HG02943 (cell line): ENCODE measurements at regions not wholly inside any gene's neighbourhood (a gene's known extent, or its start where the extent isn't known, plus 50 kb on each side); places are given as distances from the start of the nearest gene placed in this dataset.
"Not testable (repeated sequence)": the region's sequence is repeated elsewhere in the genome, so short reads cannot be mapped to it uniquely, and the experiment has no call there.

Experiments used
- ATAC-seq: cut with Tn5 transposase; IDR thresholded peaks from one replicate; pipeline ENCODE4 v1.9.1; 2021; ENCODE audit warnings: mild to moderate bottlenecking, low read depth, moderate library complexity; ENCODE audit not compliant: unreplicated experiment

DNA sequence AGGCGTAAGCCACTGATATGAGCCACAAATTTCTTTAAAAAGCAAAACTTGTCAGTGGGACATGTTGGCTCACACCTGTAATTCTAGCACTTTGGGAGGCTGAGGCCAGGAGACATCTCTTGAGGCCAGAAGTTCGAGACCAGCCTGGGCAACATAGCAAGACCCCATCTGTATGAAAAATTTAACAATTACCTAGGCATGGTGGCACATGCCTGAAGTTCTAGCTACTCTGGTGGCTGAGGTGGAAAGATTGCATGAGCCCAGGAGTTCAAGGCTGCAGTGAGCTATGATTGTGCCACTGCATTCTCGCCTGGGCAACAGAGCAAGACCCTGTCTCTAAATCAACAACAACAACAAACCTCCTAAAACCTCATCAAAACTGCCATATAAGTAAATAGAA lies 147.6 kb upstream of the BARHL2 start:
- ATAC-seq = no peak

DNA sequence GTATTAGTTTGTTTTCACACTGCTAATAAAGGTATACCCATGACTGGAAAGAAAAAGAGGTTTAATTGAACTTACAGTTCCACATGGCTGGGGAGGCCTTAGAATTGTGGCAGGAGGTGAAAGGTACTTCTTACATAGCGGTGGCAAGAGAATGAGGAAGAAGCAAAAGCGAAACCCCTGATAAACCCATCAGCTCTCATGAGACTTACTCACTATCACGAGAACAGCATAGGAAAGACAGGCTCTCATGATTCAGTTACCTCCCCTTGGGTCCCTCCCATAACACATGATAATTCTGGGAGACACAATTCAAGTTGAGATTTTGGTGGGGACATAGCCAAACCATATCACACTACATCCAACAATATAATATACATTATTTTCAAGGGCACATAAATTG lies 145.7 kb upstream of the BARHL2 start:
- no peak for ATAC-seq

DNA sequence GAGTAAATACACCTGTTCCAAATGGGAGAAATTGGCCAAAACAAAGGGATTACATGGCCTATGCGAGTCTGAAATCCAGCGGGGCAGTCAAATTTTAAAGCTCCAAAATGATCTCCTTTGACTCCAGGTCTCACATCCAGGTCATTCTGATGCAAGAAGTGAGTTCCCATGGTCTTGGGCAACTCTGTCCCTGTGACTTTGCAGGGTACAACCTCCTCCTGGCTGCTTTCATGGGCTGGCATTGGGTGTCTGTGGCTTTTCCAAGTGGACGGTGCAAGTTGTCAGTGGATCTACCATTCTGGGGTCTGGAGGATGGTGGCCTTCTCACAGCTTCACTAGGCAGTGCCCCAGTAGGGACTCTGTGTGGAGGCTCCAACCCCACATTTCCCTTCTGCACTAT lies 144.3 kb upstream of the BARHL2 start:
- ATAC-seq = not testable (repeated sequence)

DNA sequence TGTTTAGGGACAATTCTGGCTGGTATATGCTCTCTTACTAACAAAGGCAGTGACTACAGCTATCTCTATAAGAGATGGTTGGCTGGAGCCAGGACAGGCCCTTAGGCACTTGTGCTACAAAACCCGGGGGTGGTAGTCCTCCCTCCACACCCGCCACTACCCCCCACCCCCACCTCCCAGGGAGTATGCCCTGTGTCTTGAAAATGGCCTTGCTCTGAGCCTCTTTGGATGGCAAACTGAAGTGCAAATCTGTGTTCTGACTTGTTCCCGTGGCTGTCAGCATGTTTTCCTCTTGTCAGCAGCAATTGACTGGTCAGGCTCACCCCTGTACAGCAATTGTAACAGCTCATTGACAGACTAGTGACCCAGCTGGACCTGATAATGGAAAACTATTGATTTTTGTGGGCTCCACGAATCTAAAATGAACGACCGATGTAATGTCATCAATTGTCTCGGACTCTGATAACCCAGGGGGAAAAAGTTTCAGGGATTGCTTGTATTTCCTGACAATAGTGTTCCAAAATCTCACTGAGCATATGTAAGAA lies 139.4 kb upstream of the BARHL2 start:
- no peak for ATAC-seq

DNA sequence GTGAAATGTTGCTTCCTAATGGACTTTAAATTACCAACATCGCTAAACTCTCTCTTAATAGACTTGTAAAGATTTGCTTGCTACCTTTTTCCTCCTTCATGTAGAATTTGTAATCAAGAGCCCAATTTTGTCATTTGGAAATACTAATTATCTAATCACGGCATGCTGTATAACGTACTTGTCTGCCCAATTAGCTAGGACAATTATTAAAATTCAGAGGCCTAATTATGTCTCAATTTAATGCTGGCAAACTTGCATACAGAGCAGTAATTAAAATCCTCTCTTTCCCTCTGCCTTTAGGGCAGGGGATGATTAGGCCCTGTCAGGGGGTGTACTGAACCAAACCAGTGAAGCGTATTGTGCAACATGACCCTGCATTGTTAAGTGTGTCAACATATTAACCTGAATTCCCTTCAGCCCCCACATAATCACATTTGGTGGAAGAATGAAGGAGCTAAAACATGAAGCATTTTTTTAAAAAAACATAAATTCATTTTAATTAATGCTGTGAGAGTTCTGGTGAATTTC lies 137.4 kb upstream of the BARHL2 start:
- no peak for ATAC-seq

DNA sequence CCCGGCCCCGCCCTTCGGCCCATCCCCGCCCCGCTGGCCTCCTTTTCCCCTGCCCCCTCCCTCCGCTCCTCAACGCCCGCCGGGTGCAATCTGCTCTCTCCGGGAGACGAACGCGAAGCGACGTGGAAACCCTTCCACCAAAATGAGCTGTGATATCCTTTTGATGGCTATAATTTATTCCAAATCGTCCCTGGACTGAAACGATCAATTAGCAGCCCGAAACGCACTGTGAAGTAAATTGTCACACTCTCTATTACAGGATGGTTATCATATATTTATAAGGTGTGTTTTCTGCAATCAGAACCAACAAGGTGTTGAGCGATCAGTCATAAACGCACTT lies 134.6 kb upstream of the BARHL2 start:
- ATAC-seq = no peak

DNA sequence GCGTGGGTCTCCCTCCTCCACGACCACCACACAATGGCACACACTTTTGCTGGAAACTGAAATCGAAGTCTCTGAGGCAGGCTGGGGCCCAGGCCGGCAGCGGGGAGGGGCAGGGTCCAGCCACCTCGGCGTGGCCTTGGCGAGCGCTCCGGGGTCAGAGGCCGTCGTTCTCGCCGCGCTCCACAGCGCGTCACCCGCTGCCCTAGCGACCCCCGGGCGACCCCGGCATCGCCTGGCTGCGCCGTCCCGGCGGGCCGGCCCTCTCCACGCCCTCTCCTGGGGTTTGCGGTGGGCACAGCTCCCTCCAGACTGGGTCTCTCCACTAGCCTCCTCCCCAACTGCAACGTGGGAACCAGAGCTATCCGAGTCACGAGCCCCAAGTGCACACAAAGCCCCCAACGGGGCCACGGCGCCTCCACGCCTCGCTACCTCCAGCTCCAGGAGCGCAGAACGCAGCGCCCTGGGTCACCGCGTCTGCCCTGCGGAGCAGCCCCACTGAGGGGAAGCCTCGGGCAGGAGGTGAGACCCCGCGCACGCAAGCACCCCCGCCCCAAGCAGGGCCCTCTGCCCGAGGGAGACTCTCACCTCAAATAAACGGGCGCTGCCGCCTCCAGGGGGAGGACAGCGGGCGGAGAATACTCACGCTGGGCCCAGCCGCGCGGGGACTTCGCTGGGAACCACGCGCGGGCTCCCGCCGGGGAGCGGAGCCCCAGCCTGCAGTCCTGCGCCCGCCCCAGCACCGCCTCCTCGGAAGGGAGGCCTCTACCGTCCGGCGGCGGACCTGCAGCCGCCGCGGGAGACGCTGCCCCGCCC lies 134.0 kb upstream of the BARHL2 start:
- peak; percentile 97 for ATAC-seq

DNA sequence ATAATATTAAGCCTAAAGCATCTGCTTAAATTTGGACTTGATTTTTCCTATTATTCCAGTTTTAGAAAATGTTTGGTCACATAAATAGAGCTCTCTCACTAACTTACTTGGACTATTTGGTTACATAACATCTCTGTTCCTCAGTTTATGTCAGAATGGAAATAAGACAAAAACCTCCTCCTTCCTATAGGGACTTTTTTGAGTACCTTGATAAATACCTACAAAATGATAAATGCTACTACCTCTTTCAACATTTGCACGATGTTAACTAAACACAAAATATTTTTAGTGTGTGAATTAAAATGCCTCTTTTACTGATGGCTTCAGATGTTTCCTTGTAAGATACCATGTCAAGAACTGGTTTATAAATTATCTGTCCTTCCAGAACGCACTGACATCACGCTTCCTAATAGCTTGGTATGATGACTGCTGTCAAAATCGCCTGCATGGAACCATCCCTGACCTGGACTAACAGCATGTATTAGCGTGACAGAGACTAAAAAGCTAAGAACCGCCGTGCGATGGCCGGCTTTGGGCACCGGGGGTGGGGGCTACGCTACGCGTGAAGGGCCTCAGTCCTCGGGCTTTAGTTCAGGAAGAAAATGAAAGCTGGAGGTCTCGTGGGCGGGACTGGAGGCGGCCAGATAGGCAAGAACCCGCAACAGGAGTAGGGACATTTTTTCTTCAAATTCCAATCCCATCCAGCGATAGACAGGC lies 133.2 kb upstream of the BARHL2 start:
- no peak for ATAC-seq

DNA sequence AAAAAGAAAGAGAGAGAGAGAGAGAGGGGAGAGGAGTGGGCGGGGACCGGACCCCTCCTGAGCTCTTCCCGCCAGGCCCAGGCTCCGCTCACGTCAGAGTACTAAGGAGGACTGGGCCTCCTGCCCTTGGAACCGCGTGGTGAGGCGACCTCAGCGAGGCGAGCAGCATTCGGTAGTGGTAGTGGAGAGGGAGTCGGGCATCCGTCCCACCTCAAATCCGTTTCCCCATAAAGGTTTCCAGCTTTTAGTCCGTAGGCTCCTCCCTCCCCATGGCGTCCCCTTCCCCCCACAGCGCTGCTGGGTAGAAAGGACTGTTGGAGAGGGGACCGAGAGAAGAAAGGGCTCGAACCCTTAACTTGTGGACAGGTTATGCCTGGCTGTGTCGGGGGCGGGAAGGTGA lies 124.4 kb upstream of the BARHL2 start:
- no peak for ATAC-seq

DNA sequence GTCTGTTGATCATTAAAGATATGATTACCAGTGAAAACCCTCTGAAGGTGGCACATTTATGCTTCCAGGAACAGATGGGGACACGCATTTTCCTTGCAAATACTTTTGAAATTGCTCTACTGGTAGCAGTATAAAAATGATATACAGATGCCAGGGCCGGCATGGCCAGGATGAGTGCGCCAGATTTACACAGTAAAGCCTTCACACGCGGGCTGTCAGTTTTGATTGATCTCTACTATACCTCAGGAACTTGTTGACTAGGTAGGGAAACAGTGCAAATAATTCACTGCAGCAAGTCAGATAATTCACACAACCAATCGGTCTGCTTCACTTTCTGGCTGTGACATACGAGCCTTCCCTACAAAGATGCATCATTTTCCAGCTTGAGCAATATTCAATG lies 123.2 kb upstream of the BARHL2 start:
- no peak for ATAC-seq

DNA sequence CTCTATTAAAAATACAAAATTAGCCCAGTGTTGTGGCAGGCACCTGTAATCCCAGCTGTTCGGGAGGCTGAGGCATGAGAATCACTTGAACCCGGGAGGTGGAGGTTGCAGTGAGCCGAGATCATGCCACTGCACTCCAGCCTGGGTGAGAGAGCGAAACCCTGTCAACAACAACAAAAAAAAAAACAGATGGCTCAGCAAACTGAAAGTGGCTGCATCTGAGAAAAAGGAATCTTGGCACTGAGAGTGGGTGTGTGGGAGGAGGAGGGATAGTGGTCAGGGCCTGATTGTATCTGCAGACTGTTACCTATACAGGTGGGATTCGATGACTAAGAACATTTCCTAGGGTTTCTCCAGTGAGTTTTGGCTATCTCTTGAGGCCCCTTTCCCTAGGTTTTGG lies 122.2 kb upstream of the BARHL2 start:
- no peak for ATAC-seq

DNA sequence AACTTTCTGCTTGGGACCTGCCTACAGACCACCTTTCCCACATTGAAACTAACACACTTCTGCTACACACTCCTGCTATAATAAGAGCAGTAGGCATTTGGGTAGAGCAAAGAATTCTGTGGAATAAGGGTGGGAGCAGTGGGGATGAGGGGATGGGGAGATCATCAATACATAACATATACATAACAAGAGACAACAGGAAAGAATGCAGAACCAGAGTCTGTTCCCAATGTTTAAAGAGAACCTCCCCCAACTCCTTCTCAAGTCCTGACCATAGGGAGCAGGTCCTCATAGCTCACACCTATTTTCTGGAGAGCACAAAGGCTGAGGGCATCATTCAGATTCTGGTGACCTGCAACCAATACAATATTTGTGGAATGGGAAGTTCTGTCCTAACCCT lies 121.6 kb upstream of the BARHL2 start:
- no peak for ATAC-seq

DNA sequence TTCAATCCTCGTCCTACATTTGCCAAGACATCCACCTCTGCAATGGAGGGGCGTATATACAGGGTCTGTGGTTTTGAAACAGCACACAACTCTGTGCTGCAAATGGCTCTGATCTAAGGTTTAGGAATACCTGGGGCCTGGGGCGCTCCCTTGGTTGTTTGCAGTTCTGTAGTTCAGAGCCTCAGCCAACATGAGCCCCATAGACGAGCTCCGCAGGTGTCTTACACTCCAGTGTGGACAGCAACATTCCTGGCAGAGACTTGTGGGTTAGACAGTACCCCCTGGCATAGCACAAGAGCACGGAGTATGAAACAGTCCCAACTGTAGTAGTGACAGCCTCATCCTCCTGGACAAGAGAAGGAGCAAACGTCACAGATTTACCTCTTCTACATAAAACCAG lies 120.3 kb upstream of the BARHL2 start:
- no peak for ATAC-seq

DNA sequence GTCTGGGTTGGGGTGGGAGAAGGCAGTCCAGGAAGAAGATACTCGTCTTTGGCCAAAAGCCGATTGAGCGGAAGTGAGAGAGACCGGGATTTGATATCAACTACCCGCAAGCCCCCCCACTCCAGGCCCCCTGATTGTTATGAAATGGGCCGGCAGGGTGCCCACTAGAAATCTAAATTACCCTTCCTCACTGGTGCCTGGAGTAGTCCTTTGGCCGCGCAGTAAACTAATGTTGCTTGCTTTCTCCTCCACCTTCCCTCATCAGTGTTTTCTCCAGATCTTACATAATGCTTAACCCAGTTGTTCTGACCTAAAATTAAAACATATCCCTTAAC lies 119.2 kb upstream of the BARHL2 start:
- ATAC-seq = no peak

DNA sequence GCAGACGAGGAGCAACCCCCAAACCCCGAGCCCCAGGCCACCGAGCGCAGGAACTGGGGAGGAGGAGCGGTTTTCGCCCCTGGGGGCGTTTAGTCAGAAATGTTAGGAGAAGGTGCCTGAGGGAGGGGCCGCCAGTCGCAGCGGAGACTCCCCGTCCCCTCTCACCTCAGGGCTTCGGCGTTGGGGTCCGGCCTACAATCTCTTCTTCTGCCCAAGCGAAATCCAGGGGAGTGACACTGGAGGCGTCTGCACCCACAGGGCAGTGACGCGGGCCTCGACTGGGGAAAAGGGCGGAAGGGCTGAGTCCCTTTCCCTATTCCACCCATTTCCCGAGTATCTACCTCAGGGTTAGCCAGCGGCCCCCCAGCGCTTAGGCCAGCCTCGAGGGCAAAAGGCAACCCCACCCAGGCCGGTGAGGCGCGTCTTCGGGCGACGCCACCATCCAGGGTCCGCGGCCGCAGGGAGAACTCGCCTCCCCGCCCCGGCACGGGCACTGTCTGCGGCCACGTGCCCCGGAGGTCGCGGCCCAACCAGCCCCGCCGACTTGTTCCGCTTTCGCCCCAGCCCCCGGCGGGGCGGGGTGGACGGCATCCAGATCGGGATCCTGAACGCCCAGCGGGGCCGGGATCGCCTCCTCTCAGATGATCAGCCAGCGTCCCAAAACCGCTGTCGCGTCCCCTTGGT lies 118.7 kb upstream of the BARHL2 start:
- ATAC-seq = no peak

DNA sequence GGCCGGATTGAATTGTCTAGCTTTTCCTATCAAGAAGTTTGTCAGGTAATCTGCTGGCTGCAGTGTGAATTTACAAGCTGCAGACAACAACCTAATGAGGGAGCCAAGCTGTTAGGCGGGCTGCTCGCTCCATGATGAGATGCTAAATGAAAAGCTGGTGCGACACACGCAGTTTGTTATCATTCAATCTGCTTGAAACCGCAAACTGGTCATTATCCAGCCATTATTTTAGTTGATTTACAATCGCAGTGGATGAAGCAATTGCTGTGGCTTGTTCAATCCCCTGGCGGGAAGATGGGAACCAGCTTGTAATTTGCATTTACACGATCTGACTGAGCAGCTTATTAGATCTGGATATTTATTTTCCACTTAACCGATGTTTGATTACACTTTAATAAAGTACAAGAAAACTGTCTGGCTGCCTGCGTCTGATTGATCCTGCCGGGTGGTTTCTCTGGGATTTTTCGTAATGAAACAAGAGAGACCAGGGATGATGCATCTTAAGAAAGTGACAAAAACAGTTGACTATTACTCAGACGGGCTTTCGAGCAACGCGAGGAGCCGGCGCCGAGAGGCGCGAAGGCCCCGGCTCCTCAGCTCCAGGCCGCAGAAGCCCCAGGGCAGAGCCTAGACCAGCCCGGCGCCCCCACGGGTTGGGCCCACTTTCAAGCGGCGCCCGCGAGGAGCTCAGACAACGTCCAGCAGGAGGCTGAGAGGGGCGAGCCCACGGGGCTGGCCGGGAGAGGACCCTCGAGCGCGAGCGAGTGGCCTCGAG lies 118.0 kb upstream of the BARHL2 start:
- ATAC-seq = no peak

DNA sequence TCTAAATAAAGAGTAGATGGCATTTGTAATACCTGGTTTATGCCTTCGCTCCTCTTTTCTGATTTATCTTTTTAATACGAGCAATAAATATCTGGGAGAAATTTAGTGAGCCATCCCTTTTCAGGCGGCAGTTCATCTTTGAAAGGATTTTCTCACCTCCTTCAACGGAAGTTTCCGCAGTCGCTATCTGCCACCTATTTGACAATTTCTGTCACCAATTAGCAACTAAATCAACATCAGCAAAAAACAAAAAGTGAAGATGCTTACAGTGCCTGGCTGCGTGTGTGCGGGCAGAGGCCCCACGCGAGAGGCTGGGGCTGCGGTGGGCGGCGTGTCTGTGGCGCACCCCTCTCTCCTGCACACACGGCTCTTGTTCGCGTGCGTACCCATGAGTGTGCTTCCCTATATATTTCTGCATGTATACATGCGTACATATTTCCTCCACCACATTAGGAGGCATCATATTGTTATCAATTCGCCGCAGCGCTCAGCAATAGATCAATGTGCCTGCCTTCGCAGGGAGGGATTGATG lies 117.3 kb upstream of the BARHL2 start:
- no peak for ATAC-seq

DNA sequence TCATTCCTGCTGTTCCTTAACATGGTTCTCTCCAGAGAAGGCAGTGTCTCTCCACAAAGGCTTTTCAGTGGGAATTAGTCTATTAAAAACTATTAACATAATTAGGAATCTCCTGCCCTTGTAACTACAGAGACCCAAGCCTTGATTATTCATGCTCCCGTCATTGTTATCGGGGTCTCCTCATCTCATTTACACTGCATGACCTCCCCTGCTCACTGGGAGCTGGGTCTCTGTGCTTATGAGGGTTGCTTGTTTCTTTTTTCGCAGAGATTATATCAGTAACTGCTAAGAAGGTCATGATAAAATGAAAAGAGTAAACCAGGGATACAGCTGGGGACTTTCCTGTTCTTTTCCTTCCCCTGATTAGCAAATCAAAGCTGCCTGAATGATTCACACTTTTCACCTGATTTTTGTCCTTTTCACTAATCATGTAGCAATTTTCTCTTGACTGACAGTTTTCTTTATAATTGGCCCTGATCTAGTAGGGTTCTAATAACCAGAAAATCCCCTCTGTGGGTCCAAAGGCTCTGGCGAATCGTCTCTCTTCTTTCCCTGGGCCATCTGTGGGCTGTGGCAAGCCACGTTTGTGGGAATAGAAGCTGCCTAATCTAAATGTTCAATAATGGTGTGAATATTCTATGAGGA lies 116.5 kb upstream of the BARHL2 start:
- ATAC-seq = no peak

DNA sequence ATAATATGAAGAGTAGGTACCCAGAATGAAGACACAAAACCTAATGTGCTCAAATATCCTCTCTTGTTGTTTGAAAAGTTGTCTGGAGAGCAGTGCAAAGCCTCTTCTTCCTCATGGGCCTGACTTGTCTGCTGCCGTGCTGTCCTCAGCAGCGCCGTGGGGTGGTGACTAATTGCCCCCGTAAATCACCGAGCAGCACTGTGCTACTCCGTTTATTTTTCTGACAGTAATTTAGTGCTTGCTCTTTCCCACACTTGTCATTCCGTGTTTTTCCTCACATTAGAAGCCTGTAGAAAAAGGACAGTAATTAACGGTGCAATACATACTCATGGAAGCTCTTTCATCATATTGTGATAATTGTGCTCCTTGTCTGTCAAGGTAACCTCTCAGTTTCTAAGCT lies 114.8 kb upstream of the BARHL2 start:
- no peak for ATAC-seq

DNA sequence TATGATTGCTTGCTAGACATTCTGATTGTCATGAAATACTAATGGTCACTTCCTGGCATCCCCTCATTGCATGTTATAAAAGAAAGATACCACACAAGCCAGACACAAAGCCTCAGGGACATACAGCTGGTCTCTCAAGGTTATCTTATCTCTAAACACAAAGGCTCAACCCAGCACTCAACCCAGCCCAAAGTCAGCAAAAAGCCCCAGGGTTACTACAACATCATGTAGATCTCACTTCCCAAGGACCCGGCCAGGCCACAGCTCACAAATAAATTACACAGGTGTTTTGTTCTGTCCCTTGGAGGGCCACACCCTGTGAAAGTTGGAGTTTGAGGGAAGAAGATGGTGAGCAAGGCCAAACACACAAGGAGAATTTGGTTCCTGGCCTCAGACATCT lies 109.7 kb upstream of the BARHL2 start:
- ATAC-seq = no peak
